Testis (tissue), 2 donors: ENCODE measurements at regions not wholly inside any gene's neighbourhood (a gene's known extent, or its start where the extent isn't known, plus 50 kb on each side); places are given as distances from the start of the nearest gene placed in this dataset.

Source experiments
- DNase-seq: peaks from one replicate; pipeline ENCODE4 v3.0.0-alpha.2; 2019
- H3K27ac ChIP-seq, 2 donors: fragments of 200-600 bp; sonication (generic); one replicate each; pipeline ENCODE4 v1.5.1; 2019
- H3K27me3 ChIP-seq: fragments of 200-600 bp; sonication (generic); one replicate; pipeline ENCODE4 v1.5.1; 2019
- H3K36me3 ChIP-seq: fragments of 200-600 bp; sonication (generic); one replicate; pipeline ENCODE4 v1.5.1; 2017; ENCODE audit warnings: low read depth; ENCODE audit errors: missing control alignments
- H3K4me1 ChIP-seq: fragments of 200-600 bp; sonication (generic); one replicate; pipeline ENCODE4 v1.5.1; 2019
- H3K4me3 ChIP-seq, 2 donors: fragments of 200-600 bp; sonication (generic); one replicate each; pipeline ENCODE4 v1.5.1; 2017 to 2019
- H3K9me3 ChIP-seq: fragments of 200-600 bp; sonication (generic); one replicate; pipeline ENCODE4 v1.5.1; 2017
- POLR2A ChIP-seq: fragments of 450-650 bp; IDR thresholded peaks from one replicate; pipeline ENCODE4 v1.6.1; 2017; ENCODE audit warnings: antibody characterized with exemption, mild to moderate bottlenecking, moderate library complexity
- WGBS, 2 donors: methylation state at CpG; one replicate each; pipeline ENCODE4 v1.1.5; 2018; 5-methylcytosine and 5-hydroxymethylcytosine counted together
- intact Hi-C: fragments of 100-400 bp; cut with DNase I; formaldehyde crosslinking; loops from one replicate; pipeline ENCODE4 v1.15.1; 2023; ENCODE audit warnings: low total_unique reads
- TF ChIP-seq, protein P1 (sequence below), 3 experiments: fragments of 450-650 bp in 2 of 3; fragments of 200-600 bp in 1 of 3; sonication (generic) in 1 of 3; IDR thresholded peaks; one replicate each; pipeline ENCODE4 v1.5.1; 2016 to 2019; ENCODE audit warnings: antibody characterized with exemption in 3 of 3, mild to moderate bottlenecking in 2 of 3, moderate library complexity in 1 of 3

DNA sequence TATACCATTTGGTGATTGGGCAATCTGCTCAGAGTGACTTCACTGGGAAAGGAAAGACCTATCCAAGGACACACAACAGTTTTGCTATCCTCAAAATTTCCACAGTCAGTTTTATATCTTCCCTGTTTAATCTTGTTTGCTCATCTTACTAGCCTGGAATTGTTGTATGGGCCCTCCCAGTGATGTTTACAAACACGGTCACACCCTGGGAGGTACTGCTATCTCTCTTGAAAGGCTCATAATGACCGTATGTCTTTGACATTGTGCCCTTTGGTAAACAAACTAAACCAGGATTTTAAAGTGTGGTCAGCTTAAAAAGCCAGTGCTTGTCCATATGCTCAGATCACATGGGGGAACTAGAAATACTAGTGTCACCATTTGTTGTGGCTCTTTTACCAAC is 277.0 kb downstream of the CDH2 start:
- H3K9me3 ChIP-seq: no peaks in the 10 kb centered on the region
- no peak for DNase-seq
- no peaks in the 10 kb centered on the region for H3K27me3 ChIP-seq
- no peaks in the 10 kb centered on the region for H3K36me3 ChIP-seq
- WGBS, 2 donors: 59 to 68% methylated on average over 2 of the region's 2 CpGs
- no peak for TF ChIP-seq POLR2A
- TF ChIP-seq, protein P1, sequence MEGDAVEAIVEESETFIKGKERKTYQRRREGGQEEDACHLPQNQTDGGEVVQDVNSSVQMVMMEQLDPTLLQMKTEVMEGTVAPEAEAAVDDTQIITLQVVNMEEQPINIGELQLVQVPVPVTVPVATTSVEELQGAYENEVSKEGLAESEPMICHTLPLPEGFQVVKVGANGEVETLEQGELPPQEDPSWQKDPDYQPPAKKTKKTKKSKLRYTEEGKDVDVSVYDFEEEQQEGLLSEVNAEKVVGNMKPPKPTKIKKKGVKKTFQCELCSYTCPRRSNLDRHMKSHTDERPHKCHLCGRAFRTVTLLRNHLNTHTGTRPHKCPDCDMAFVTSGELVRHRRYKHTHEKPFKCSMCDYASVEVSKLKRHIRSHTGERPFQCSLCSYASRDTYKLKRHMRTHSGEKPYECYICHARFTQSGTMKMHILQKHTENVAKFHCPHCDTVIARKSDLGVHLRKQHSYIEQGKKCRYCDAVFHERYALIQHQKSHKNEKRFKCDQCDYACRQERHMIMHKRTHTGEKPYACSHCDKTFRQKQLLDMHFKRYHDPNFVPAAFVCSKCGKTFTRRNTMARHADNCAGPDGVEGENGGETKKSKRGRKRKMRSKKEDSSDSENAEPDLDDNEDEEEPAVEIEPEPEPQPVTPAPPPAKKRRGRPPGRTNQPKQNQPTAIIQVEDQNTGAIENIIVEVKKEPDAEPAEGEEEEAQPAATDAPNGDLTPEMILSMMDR (IDR thresholded peaks at IDR 0.05): no peak
- H3K4me1 ChIP-seq: no peaks in the 10 kb centered on the region
- no peak overlapping the region for H3K27ac ChIP-seq
- intact Hi-C loops: no loop called here
- H3K4me3 ChIP-seq: no peak overlapping the region

DNA sequence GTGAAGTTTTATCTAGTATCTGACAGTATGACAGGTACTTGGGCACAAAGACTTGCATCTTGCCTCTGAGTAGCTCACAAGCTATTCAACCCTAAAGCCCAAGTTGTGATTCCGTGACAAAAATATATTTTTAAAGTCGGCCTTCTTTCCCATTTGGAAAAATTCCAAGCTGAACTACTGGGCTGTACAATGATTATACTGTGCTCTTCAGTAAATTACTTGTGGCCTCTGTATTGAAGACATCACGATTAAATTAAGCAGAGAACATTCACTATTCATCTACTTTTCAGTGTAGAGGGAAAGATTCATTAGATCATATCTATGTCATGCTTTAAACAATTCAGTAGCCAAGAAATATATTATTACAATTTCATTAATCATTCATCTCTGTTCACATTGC is 282.2 kb downstream of the CDH2 start:
- TF ChIP-seq, protein P1 (IDR thresholded peaks at IDR 0.05): no peak
- TF ChIP-seq POLR2A: no peak
- DNase-seq: no peak
- Histone ChIP-seq H3K4me3 (no peak overlapping the region), H3K4me1 (no peaks in the 10 kb centered on the region), H3K36me3 (no peaks in the 10 kb centered on the region), H3K27me3 (no peaks in the 10 kb centered on the region), H3K9me3 (no peaks in the 10 kb centered on the region), H3K27ac (no peak overlapping the region)
- WGBS, 2 donors: 63 to 65% methylated on average over 3 of the region's 3 CpGs
- intact Hi-C loops: no loop called here

DNA sequence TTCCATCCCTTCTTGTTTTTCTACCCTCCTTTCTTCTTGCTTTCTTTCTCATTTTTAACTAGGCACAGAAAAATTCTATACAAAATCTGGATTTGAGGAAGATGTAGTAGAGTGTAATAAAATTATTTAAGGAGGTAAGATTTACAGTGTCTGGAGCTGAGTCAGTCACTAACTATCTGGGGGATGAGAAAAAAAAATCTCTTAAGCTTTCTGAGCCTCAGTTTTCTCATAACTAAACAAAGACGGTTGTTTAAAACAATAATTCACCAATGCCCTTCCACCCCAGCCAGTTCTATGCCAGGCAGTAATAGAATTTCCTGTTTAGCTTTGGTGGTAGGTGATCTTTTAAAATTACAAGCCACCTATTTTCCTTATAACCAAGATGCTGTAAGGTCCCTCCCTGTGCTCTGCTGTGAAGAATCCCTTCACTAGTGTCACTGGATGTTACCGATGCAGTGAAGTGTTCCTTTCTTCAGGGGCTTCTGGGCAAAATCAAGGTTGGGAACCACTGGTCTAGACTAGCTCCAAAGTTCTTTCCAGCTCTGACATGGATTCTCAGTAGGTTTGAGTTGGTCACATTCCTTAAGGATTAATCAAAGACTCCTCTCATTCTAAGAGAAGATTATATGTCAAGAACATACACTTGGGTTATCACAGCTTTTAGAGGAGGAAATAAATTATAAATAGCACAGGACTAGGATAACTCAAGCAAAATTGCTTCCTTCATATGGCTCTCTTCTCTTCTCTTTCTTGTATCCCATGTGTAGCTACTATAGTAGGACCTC is 289.0 kb downstream of the CDH2 start:
- Histone ChIP-seq H3K27ac (no peak overlapping the region), H3K4me1 (no peaks in the 10 kb centered on the region), H3K36me3 (no peaks in the 10 kb centered on the region), H3K4me3 (no peak overlapping the region), H3K27me3 (no peaks in the 10 kb centered on the region), H3K9me3 (no peaks in the 10 kb centered on the region)
- intact Hi-C loops: no loop called here
- no peak for DNase-seq
- no peak for TF ChIP-seq POLR2A
- TF ChIP-seq, protein P1 (IDR thresholded peaks at IDR 0.05): no peak
- WGBS, 2 donors: 55 to 73% methylated on average over 2 of the region's 2 CpGs

DNA sequence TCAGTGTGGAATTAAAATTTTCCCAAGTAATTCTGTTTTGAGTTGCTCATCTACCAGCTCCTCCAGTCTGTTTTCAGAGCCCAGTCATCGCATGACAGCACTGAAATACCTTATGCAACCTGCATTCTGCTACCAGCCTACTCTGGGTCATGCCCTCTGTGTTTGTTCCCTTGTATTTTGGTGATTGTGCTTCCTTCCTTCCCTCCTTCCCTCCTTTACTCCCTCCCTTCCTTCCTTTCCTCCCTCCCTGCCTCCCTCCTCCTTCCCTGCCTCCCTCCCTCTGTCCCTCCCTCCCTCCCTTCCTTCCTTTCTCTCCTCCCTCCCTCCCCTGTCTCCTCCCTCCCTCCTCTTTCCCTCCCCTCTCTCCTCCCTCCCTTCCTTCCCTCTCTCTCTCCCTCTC is 289.6 kb downstream of the CDH2 start:
- 82 to 98% methylated on average over 1 of the region's 1 CpG for WGBS, 2 donors
- H3K27ac ChIP-seq: no peak overlapping the region
- intact Hi-C loops: no loop called here
- no peak overlapping the region for H3K4me3 ChIP-seq
- H3K4me1 ChIP-seq: no peaks in the 10 kb centered on the region
- no peaks in the 10 kb centered on the region for H3K27me3 ChIP-seq
- no peak for DNase-seq
- no peaks in the 10 kb centered on the region for H3K9me3 ChIP-seq
- no peaks in the 10 kb centered on the region for H3K36me3 ChIP-seq
- TF ChIP-seq POLR2A: no peak
- TF ChIP-seq, protein P1 (IDR thresholded peaks at IDR 0.05): no peak

DNA sequence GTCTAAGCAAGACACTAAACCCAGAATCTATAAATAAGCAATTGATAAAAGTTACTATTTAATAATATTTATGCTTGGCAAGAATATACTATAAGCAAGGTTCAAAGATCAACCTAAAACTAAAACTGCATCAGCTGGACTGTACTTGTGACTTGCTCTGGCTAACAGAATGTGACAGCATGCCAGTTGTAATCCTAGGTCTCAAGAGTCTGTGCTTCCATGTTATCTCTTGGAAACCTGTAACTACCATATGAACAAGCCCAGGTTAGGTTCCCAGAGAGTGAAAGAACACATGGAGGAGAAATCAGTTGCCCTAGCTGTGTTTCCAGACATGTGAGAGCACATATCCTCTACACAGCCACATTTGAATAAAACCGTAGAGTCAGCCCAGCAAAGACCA is 297.4 kb downstream of the CDH2 start:
- intact Hi-C loops: no loop called here
- 80 to 91% methylated on average over 1 of the region's 1 CpG for WGBS, 2 donors
- H3K27ac ChIP-seq: no peak overlapping the region
- H3K4me3 ChIP-seq: no peak overlapping the region
- H3K27me3 ChIP-seq: no peaks in the 10 kb centered on the region
- no peaks in the 10 kb centered on the region for H3K36me3 ChIP-seq
- no peaks in the 10 kb centered on the region for H3K4me1 ChIP-seq
- no peaks in the 10 kb centered on the region for H3K9me3 ChIP-seq
- no peak for DNase-seq
- TF ChIP-seq POLR2A: no peak
- TF ChIP-seq, protein P1 (IDR thresholded peaks at IDR 0.05): no peak
